A673 (cell line): ENCODE measurements at regions not wholly inside any gene's neighbourhood (a gene's known extent, or its start where the extent isn't known, plus 50 kb on each side); places are given as distances from the start of the nearest gene placed in this dataset.
"Not testable (repeated sequence)": the region's sequence is repeated elsewhere in the genome, so short reads cannot be mapped to it uniquely, and the experiment has no call there.

Experiments
- CTCF ChIP-seq: fragments of 300-800, 200-600 bp; sonication (generic); conservative IDR thresholded peaks from 2 replicates; pipeline ENCODE4 v1.5.1; 2017; ENCODE audit warnings: low read depth, mild to moderate bottlenecking, antibody characterized with exemption, low read length, moderate library complexity, mixed read lengths
- EZH2 ChIP-seq: fragments of 200-600 bp; sonication (generic); IDR thresholded peaks from 2 replicates; pipeline ENCODE4 v1.6.1; 2017; ENCODE audit warnings: borderline replicate concordance, low read depth, mild to moderate bottlenecking, mixed read lengths, antibody characterized with exemption, low read length; ENCODE audit not compliant: poor library complexity, severe bottlenecking

GRCh38 chr6:27132282-27132531, 115.3 kb upstream of the PRSS16 start:
- not testable (repeated sequence) for TF ChIP-seq CTCF, EZH2
